Karpas-422 (cell line): ENCODE measurements at regions not wholly inside any gene's neighbourhood (a gene's known extent, or its start where the extent isn't known, plus 50 kb on each side); places are given as distances from the start of the nearest gene placed in this dataset.

Source experiments
- DNase-seq: peaks from one replicate; pipeline ENCODE4 v3.0.0-alpha.2; 2015
- H2AFZ ChIP-seq: fragments of 200-600 bp; sonication (generic); 2 replicates; pipeline ENCODE4 v1.6.1; 2014; ENCODE audit warnings: antibody characterized with exemption, low read length, mixed read lengths
- H3K27ac ChIP-seq: fragments of 200-600 bp; sonication (generic); 2 replicates; pipeline ENCODE4 v1.5.1; 2014; ENCODE audit warnings: mild to moderate bottlenecking, low read length, moderate library complexity
- H3K27me3 ChIP-seq: fragments of 200-600 bp; sonication (generic); 2 replicates; pipeline ENCODE4 v1.6.1; 2014; ENCODE audit warnings: low read length, mixed read lengths
- H3K36me3 ChIP-seq: fragments of 200-600 bp; sonication (generic); 2 replicates; pipeline ENCODE4 v1.6.1; 2014; ENCODE audit warnings: low read length, mixed read lengths; ENCODE audit not compliant: insufficient read depth
- H3K4me1 ChIP-seq: fragments of 200-600 bp; sonication (generic); 2 replicates; pipeline ENCODE4 v1.6.1; 2014; ENCODE audit warnings: mild to moderate bottlenecking, low read length, mixed read lengths
- H3K4me2 ChIP-seq: fragments of 200-600 bp; sonication (generic); 2 replicates; pipeline ENCODE4 v1.6.1; 2014; ENCODE audit warnings: low read length, low read depth, mild to moderate bottlenecking; ENCODE audit not compliant: poor library complexity, severe bottlenecking
- H3K4me3 ChIP-seq: fragments of 200-600 bp; sonication (generic); 2 replicates; pipeline ENCODE4 v1.5.1; 2014; ENCODE audit warnings: mild to moderate bottlenecking, antibody characterized with exemption, low read length, mixed read lengths
- H3K79me2 ChIP-seq: fragments of 200-600 bp; sonication (generic); 2 replicates; pipeline ENCODE4 v1.6.1; 2014; ENCODE audit warnings: mild to moderate bottlenecking, low read length, mixed read lengths
- H3K9ac ChIP-seq: fragments of 200-600 bp; sonication (generic); 2 replicates; pipeline ENCODE4 v1.6.0; 2014; ENCODE audit warnings: low read length
- H3K9me2 ChIP-seq: fragments of 200-600 bp; sonication (generic), shearing (Covaris generic); replicated peaks from 2 replicates; pipeline ENCODE4 v1.6.0; 2014; ENCODE audit warnings: mild to moderate bottlenecking, low read length, moderate library complexity; ENCODE audit not compliant: insufficient read depth
- H3K9me3 ChIP-seq: fragments of 300-700, 200-600 bp; sonication (generic); 2 replicates; pipeline ENCODE4 v1.6.1; 2014; ENCODE audit warnings: low read length, mixed read lengths
- H4K20me1 ChIP-seq: fragments of 200-600 bp; sonication (generic); 2 replicates; pipeline ENCODE4 v1.6.1; 2014; ENCODE audit warnings: mild to moderate bottlenecking, antibody characterized with exemption, low read length, low read depth; ENCODE audit not compliant: insufficient read depth

DNA sequence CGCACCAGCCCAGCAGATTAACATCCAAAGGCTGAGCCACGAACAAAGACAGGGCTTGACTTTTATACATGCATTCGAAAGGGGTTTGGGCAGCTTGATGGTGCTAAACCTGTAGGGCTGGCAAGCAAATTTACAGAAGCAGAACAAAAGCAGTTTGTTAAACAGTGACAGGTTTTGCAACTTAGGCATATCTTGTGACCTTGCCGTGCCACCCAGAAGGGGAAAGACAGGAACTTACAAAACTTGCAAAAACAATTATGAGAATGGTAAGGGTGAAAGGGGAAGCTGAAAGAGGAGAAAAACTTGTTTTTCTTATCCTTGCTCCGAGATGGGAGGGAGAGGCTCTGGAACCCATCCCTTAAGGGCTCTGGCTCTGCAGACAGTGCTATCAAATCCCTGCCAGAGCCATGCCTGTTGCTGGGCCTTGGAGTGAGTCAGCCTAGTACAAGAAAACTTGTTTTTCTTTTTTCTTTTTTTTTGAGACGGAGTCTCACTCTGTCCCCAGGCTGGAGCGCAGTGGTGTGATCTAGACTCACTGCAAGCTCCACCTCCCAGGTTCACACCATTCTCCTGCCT, 1325.2 kb upstream of the PRR20A start:
- H2AFZ ChIP-seq = no peak overlapping the region
- H3K4me2 ChIP-seq = no peak overlapping the region
- DNase-seq = no peak
- no peak overlapping the region for H3K9ac ChIP-seq
- H4K20me1 ChIP-seq = no peaks in the 10 kb centered on the region
- H3K4me3 ChIP-seq = no peak overlapping the region
- H3K27ac ChIP-seq = no peak overlapping the region
- H3K36me3 ChIP-seq = no peaks in the 10 kb centered on the region; the same call in 1 of the 2 replicates
- H3K4me1 ChIP-seq = no peaks in the 10 kb centered on the region
- H3K27me3 ChIP-seq = no peaks in the 10 kb centered on the region
- H3K9me2 ChIP-seq = no peaks in the 10 kb centered on the region
- H3K79me2 ChIP-seq = no peaks in the 10 kb centered on the region
- peaks cover 14% of the 10 kb centered on the region for H3K9me3 ChIP-seq

GRCh38 chr13:55816976-55817601, 1323.6 kb upstream of the PRR20A start:
- no peak overlapping the region for H2AFZ ChIP-seq
- no peaks in the 10 kb centered on the region for H3K4me1 ChIP-seq
- H3K9me3 ChIP-seq = peaks cover 23% of the 10 kb centered on the region
- H3K9ac ChIP-seq = no peak overlapping the region
- no peak overlapping the region for H3K4me2 ChIP-seq
- H3K4me3 ChIP-seq = no peak overlapping the region
- no peaks in the 10 kb centered on the region for H3K9me2 ChIP-seq
- no peaks in the 10 kb centered on the region; the same call in 1 of the 2 replicates for H3K36me3 ChIP-seq
- no peaks in the 10 kb centered on the region for H3K79me2 ChIP-seq
- no peak overlapping the region for H3K27ac ChIP-seq
- H4K20me1 ChIP-seq = no peaks in the 10 kb centered on the region
- DNase-seq = no peak
- no peaks in the 10 kb centered on the region for H3K27me3 ChIP-seq

DNA sequence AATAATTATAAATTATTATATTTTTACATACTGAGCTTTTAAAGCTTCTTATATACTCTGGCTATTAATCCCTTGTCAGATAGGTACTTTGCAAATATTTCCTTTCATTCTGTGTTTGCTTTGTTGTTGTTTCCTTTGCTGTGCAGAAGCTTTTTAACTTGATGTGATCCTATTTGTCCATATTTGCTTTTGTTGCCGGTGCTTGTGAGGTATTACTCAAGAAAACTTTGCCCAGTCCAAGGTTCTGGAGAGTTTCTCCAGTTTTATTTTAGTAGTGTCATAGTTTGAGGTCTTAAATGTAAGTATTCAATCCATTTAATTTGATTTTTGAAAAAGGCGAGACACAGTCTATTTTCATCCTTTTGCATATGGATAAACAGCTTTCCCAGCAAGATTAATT, 1319.9 kb upstream of the PRR20A start:
- Histone ChIP-seq H2AFZ (no peak overlapping the region), H3K4me1 (no peaks in the 10 kb centered on the region), H3K4me2 (no peak overlapping the region), H3K27ac (no peak overlapping the region), H4K20me1 (no peaks in the 10 kb centered on the region), H3K9me3 (peaks cover 34% of the 10 kb centered on the region), H3K9ac (no peak overlapping the region), H3K4me3 (no peak overlapping the region), H3K36me3 (no peaks in the 10 kb centered on the region; the same call in 1 of the 2 replicates), H3K79me2 (no peaks in the 10 kb centered on the region), H3K27me3 (no peaks in the 10 kb centered on the region), H3K9me2 (no peaks in the 10 kb centered on the region)
- DNase-seq = no peak

- Histone ChIP-seq H4K20me1 (no peaks in the 10 kb centered on the region), H3K9ac (no peak overlapping the region), H2AFZ (no peak overlapping the region), H3K27ac (no peak overlapping the region), H3K4me3 (no peak overlapping the region), H3K9me2 (no peaks in the 10 kb centered on the region), H3K4me2 (no peak overlapping the region), H3K27me3 (no peaks in the 10 kb centered on the region), H3K4me1 (no peaks in the 10 kb centered on the region), H3K79me2 (no peaks in the 10 kb centered on the region), H3K9me3 (peaks cover 59% of the 10 kb centered on the region), H3K36me3 (no peaks in the 10 kb centered on the region)
- no peak for DNase-seq
Observed at GRCh38 chr13:55869648-55870047, 1271.1 kb upstream of the PRR20A start.

- Histone ChIP-seq H3K9me2 (no peaks in the 10 kb centered on the region), H3K9me3 (peaks cover 50% of the 10 kb centered on the region), H2AFZ (no peak overlapping the region), H4K20me1 (no peaks in the 10 kb centered on the region), H3K4me1 (no peaks in the 10 kb centered on the region), H3K27ac (no peak overlapping the region), H3K79me2 (no peaks in the 10 kb centered on the region), H3K4me3 (no peak overlapping the region), H3K9ac (no peak overlapping the region), H3K36me3 (no peaks in the 10 kb centered on the region), H3K4me2 (no peak overlapping the region), H3K27me3 (no peaks in the 10 kb centered on the region)
- no peak for DNase-seq
Observed at GRCh38 chr13:55887561-55887960, 1253.2 kb upstream of the PRR20A start.

DNA sequence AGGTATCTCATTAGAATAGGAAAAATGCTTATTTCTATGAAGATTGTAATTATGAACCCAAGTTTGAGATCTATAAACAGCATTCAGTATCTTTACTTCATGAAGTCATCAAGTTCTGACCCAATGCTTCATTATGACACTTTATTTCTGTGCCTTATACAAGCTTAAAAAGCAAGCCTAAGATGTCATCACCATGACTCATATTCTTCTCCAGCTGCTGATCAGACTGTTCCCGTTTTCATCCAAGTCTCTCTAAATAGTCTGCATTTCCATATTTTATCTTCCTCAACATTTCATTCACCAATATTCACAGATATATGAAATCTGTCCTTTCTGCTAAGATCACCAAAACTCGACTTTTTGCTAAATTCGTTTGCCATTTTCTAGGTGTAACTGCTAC, 1247.2 kb upstream of the PRR20A start:
- Histone ChIP-seq H3K27me3 (no peaks in the 10 kb centered on the region), H3K27ac (no peak overlapping the region), H3K9me3 (peaks cover 37% of the 10 kb centered on the region), H2AFZ (no peak overlapping the region), H4K20me1 (no peaks in the 10 kb centered on the region), H3K79me2 (no peaks in the 10 kb centered on the region), H3K4me2 (no peak overlapping the region), H3K4me3 (no peak overlapping the region), H3K9me2 (no peaks in the 10 kb centered on the region), H3K9ac (no peak overlapping the region), H3K4me1 (no peaks in the 10 kb centered on the region), H3K36me3 (no peaks in the 10 kb centered on the region)
- DNase-seq = no peak

DNA sequence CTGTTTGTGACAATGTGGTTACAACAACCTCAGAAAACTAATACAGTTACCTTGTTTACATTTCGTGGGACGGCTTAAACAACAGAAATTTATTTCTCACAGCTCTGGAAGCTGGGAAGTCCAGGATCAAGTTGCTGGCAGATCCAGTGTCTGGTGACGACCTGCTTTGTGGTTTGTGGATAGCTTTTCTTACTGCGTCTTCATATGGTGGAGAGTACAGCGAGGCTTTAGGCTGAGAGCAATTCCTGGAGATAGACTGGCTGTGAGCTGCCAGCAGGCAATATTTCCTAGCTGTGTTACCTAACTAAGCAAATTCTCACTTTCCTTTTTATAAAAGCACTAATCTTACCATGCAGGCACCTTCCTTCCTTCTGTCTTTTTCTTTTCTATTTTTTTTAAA, 1203.5 kb upstream of the PRR20A start:
- Histone ChIP-seq H3K9me3 (peaks cover 45% of the 10 kb centered on the region), H3K27me3 (no peaks in the 10 kb centered on the region), H3K9me2 (no peaks in the 10 kb centered on the region), H3K36me3 (no peaks in the 10 kb centered on the region), H3K27ac (no peak overlapping the region), H2AFZ (no peak overlapping the region), H3K9ac (no peak overlapping the region), H3K4me1 (no peaks in the 10 kb centered on the region), H3K4me2 (no peak overlapping the region), H4K20me1 (no peaks in the 10 kb centered on the region), H3K79me2 (no peaks in the 10 kb centered on the region), H3K4me3 (no peak overlapping the region)
- DNase-seq = no peak

DNA sequence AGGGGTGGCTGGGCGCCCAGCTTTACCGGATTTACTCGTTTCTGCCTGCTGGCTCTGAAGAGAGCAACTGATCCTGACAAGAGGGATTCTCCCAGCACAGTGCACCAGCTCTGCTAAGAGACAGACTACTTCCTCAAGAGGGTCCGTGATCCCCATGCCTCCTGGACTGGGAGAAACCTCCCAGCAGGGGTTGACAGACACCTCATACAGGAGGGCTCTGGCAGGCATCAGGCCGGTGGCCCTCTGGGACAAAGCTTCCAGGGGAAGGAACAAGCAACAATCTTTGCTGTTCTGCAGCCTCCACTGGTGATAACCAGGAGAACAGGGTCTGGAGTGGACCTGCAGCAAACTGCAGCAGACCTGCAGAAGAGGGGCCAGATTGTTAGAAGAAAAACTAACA, 1192.5 kb upstream of the PRR20A start:
- H3K27me3 ChIP-seq = no peaks in the 10 kb centered on the region
- H3K79me2 ChIP-seq = no peaks in the 10 kb centered on the region
- H3K9ac ChIP-seq = no peak overlapping the region
- DNase-seq = no peak
- H3K27ac ChIP-seq = no peak overlapping the region
- no peak overlapping the region for H3K4me2 ChIP-seq
- no peaks in the 10 kb centered on the region for H3K4me1 ChIP-seq
- H3K9me3 ChIP-seq = peaks cover 22% of the 10 kb centered on the region
- no peaks in the 10 kb centered on the region for H3K36me3 ChIP-seq
- H2AFZ ChIP-seq = no peak overlapping the region
- no peaks in the 10 kb centered on the region for H3K9me2 ChIP-seq
- no peak overlapping the region for H3K4me3 ChIP-seq
- H4K20me1 ChIP-seq = no peaks in the 10 kb centered on the region
